H1 (cell line): ENCODE measurements at regions not wholly inside any gene's neighbourhood (a gene's known extent, or its start where the extent isn't known, plus 50 kb on each side); places are given as distances from the start of the nearest gene placed in this dataset.

Experiments
- CTCF ChIA-PET: fragments of 300-600 bp; sonication (Branson Sonifier 250); formaldehyde crosslinking; loops from one replicate; lab custom pipeline; 2021; ENCODE audit not compliant: partially characterized antibody; lab: Charles Lee
- POLR2A ChIA-PET: fragments of 300-600 bp; sonication (Branson Sonifier 250); formaldehyde crosslinking; loops from one replicate; lab custom pipeline; 2021; ENCODE audit warnings: inconsistent platforms; ENCODE audit not compliant: partially characterized antibody; lab: Charles Lee
- DNase-seq, 2 experiments: peaks; one replicate each; pipeline versions ENCODE4 v3.0.0 to v3.0.0-alpha.2; 2010 to 2022; ENCODE audit warnings: low spot score in 2 of 2, low read depth in 1 of 2, mixed read lengths in 1 of 2
- FAIRE-seq: peaks from 2 replicates; lab custom pipeline; 2011; peaks lifted over from hg19 to GRCh38; lab: Jason Lieb, UNC
- H2AFZ ChIP-seq: 2 replicates; pipeline ENCODE4 v1.8.1; 2012; ENCODE audit warnings: low read length, inconsistent platforms
- H2AK5ac ChIP-seq: 2 replicates; pipeline ENCODE4 v1.6.1; 2013; ENCODE audit warnings: low read depth, low read length
- H2BK120ac ChIP-seq: replicated peaks from 2 replicates; pipeline ENCODE3; 2013; ENCODE audit warnings: low read depth, low read length, inconsistent platforms
- H2BK12ac ChIP-seq: 2 replicates; pipeline ENCODE4 v1.6.1; 2013; ENCODE audit warnings: low read depth, low read length
- H2BK15ac ChIP-seq: 2 replicates; pipeline ENCODE4 v1.6.1; 2013; ENCODE audit warnings: low read length
- H2BK20ac ChIP-seq: 2 replicates; pipeline ENCODE4 v1.6.1; 2013; ENCODE audit warnings: low read length
- H2BK5ac ChIP-seq: 2 replicates; pipeline ENCODE4 v1.6.1; 2013; ENCODE audit warnings: low read depth, low read length
- H3K14ac ChIP-seq: 2 replicates; pipeline ENCODE4 v1.6.1; 2013; ENCODE audit warnings: inconsistent platforms; ENCODE audit not compliant: insufficient read length
- H3K18ac ChIP-seq: 2 replicates; pipeline ENCODE4 v1.6.1; 2013; ENCODE audit warnings: low read length; ENCODE audit errors: extremely low read depth
- H3K23ac ChIP-seq: 2 replicates; pipeline ENCODE4 v1.6.1; 2013; ENCODE audit warnings: inconsistent platforms; ENCODE audit not compliant: insufficient read length
- H3K23me2 ChIP-seq: 2 replicates; pipeline ENCODE4 v1.6.1; 2013; ENCODE audit warnings: low read depth, low read length
- H3K27ac ChIP-seq: 2 replicates; pipeline ENCODE4 v1.6.1; 2011; ENCODE audit warnings: low read depth, low read length, inconsistent platforms
- H3K27me3 ChIP-seq, 4 experiments: replicated peaks in 1 of 4; 1 replicate in 1 of 4; 2 replicates in 3 of 4; pipeline versions ENCODE4 v1.6.1 to v1.8.1; 2011 to 2013; ENCODE audit warnings: low read length in 3 of 4, mild to moderate bottlenecking in 3 of 4, inconsistent platforms in 2 of 4, mixed read lengths in 2 of 4, moderate library complexity in 1 of 4; ENCODE audit not compliant: control insufficient read depth in 3 of 4, insufficient read depth in 3 of 4; ENCODE audit errors: extremely low read depth in 1 of 4
- H3K36me3 ChIP-seq, 4 experiments: 2 replicates each; pipeline versions ENCODE4 v1.6.1 to v1.8.1; 2011 to 2013; ENCODE audit warnings: mild to moderate bottlenecking in 4 of 4, low read length in 3 of 4, moderate library complexity in 2 of 4, control low read depth in 1 of 4, inconsistent platforms in 1 of 4; ENCODE audit not compliant: insufficient read depth in 4 of 4, control insufficient read depth in 2 of 4
- H3K4ac ChIP-seq: replicated peaks from 2 replicates; pipeline ENCODE3; 2013; ENCODE audit warnings: low read length, low read depth, mixed read lengths, inconsistent platforms; ENCODE audit not compliant: insufficient read length
- H3K4me1 ChIP-seq, 4 experiments: replicated peaks in 1 of 4; 1 replicate in 1 of 4; 2 replicates in 3 of 4; pipeline versions ENCODE4 v1.6.1 to v1.8.1; 2011 to 2013; ENCODE audit warnings: low read length in 3 of 4, inconsistent platforms in 2 of 4, mixed read lengths in 1 of 4; ENCODE audit not compliant: insufficient read depth in 4 of 4, control insufficient read depth in 3 of 4
- H3K4me2 ChIP-seq, 2 experiments: 2 replicates each; pipeline versions ENCODE4 v1.6.1 to v1.8.1; 2011 to 2013; ENCODE audit warnings: low read depth in 2 of 2, low read length in 2 of 2, control low read depth in 1 of 2, inconsistent platforms in 1 of 2, mild to moderate bottlenecking in 1 of 2; ENCODE audit not compliant: insufficient read depth in 1 of 2
- H3K4me3 ChIP-seq, 4 experiments: fragments of 200-600, 300-600 bp in 1 of 4; sonication (generic), shearing (Covaris generic), sonication (Bioruptor Twin) in 1 of 4; 2 replicates each; pipeline versions ENCODE4 v1.5.1 to v1.8.1; 2011 to 2016; ENCODE audit warnings: low read length in 4 of 4, low read depth in 3 of 4, control low read depth in 2 of 4, inconsistent platforms in 2 of 4, mild to moderate bottlenecking in 2 of 4, mixed read lengths in 1 of 4, moderate library complexity in 1 of 4; ENCODE audit not compliant: insufficient read depth in 2 of 4; ENCODE audit errors: extremely low read depth in 1 of 4
- H3K56ac ChIP-seq: replicated peaks from 2 replicates; pipeline ENCODE3; 2013; ENCODE audit warnings: low read depth, mild to moderate bottlenecking, mixed read lengths, low read length, inconsistent platforms; ENCODE audit not compliant: insufficient read length
- H3K79me1 ChIP-seq: 2 replicates; pipeline ENCODE4 v1.6.1; 2013; ENCODE audit warnings: low read depth, low read length, control low read depth
- H3K79me2 ChIP-seq, 2 experiments: 2 replicates each; pipeline versions ENCODE4 v1.6.1 to v1.8.1; 2012 to 2013; ENCODE audit warnings: low read length in 2 of 2, mild to moderate bottlenecking in 2 of 2, inconsistent platforms in 1 of 2; ENCODE audit not compliant: insufficient read depth in 2 of 2, control insufficient read depth in 1 of 2
- H3K9ac ChIP-seq, 4 experiments: replicated peaks in 1 of 4; 1 replicate in 1 of 4; 2 replicates in 3 of 4; pipeline versions ENCODE4 v1.6.1 to v1.8.1; 2011 to 2013; ENCODE audit warnings: low read depth in 3 of 4, low read length in 3 of 4, control low read depth in 2 of 4, mild to moderate bottlenecking in 2 of 4, moderate library complexity in 2 of 4, inconsistent platforms in 1 of 4; ENCODE audit errors: extremely low read depth in 1 of 4
- H3K9me3 ChIP-seq, 2 experiments: 2 replicates each; pipeline versions ENCODE4 v1.6.1 to v1.8.1; 2012 to 2013; ENCODE audit warnings: mild to moderate bottlenecking in 2 of 2, moderate library complexity in 2 of 2, control low read depth in 1 of 2, inconsistent platforms in 1 of 2, low read depth in 1 of 2, low read length in 1 of 2, mixed read lengths in 1 of 2; ENCODE audit not compliant: insufficient read depth in 2 of 2
- H4K20me1 ChIP-seq, 2 experiments: replicated peaks in 1 of 2; 2 replicates each; pipeline versions ENCODE3 to v1.8.1; 2011 to 2013; ENCODE audit warnings: inconsistent platforms in 2 of 2, low read length in 2 of 2, mild to moderate bottlenecking in 1 of 2; ENCODE audit not compliant: insufficient read depth in 2 of 2, control insufficient read depth in 1 of 2
- H4K5ac ChIP-seq: 2 replicates; pipeline ENCODE4 v1.6.1; 2013; ENCODE audit warnings: low read length, low read depth, mixed read lengths, inconsistent platforms; ENCODE audit not compliant: insufficient read length
- H4K8ac ChIP-seq: 2 replicates; pipeline ENCODE4 v1.8.0; 2013; ENCODE audit warnings: mild to moderate bottlenecking, moderate library complexity, low read length, inconsistent platforms; ENCODE audit not compliant: insufficient read depth; ENCODE audit errors: extremely low read depth
- H4K91ac ChIP-seq: replicated peaks from 2 replicates; pipeline ENCODE3; 2013; ENCODE audit warnings: low read length, mixed read lengths, inconsistent platforms; ENCODE audit not compliant: insufficient read length
- BRCA1 ChIP-seq: IDR thresholded peaks from 2 replicates; pipeline ENCODE4 v1.6.1; 2012; ENCODE audit warnings: low read depth, low read length, improper control_type of control experiment
- EZH2 ChIP-seq: fragments of 200-600 bp; sonication (generic); IDR thresholded peaks from 2 replicates; pipeline ENCODE4 v1.7.1; 2012; ENCODE audit warnings: low read depth, mild to moderate bottlenecking, moderate library complexity, low read length, inconsistent platforms; ENCODE audit not compliant: severe bottlenecking
- JUN ChIP-seq: IDR thresholded peaks from 2 replicates; pipeline ENCODE4 v1.6.1; 2011; ENCODE audit warnings: low read depth, mild to moderate bottlenecking, improper control_type of control experiment, low read length
- KDM1A ChIP-seq: fragments of 200-600, 300-600 bp; sonication (generic); IDR thresholded peaks from 2 replicates; pipeline ENCODE4 v1.7.1; 2016; ENCODE audit warnings: mild to moderate bottlenecking, low read length, borderline replicate concordance
- MAFK ChIP-seq: IDR thresholded peaks from 2 replicates; pipeline ENCODE4 v1.6.1; 2012; ENCODE audit warnings: low read depth, mild to moderate bottlenecking, improper control_type of control experiment, low read length
- POLR2AphosphoS5 ChIP-seq: IDR thresholded peaks from 2 replicates; pipeline ENCODE4 v1.6.1; 2011; ENCODE audit warnings: low read depth, low read length
- SP4 ChIP-seq: IDR thresholded peaks from 2 replicates; pipeline ENCODE4 v1.6.1; 2012; ENCODE audit warnings: low read length, inconsistent platforms
- SRF ChIP-seq: IDR thresholded peaks from 2 replicates; pipeline ENCODE4 v1.6.1; 2011; ENCODE audit warnings: mild to moderate bottlenecking, low read depth, low read length, moderate library complexity
- YY1 ChIP-seq: IDR thresholded peaks from 2 replicates; pipeline ENCODE4 v1.6.1; 2011; ENCODE audit warnings: low read depth, mild to moderate bottlenecking, low read length
- WGBS, 2 experiments: shearing (Covaris generic) in 1 of 2; methylation state at CpG; one replicate each; pipeline versions ENCODE4 v1.1.6 to v1.1.7; 2013 to 2015; ENCODE audit warnings: low lambda C conversion rate in 2 of 2, mixed read lengths in 2 of 2, inconsistent platforms in 1 of 2, low coverage in 1 of 2, missing lambda C conversion rate in 1 of 2; ENCODE audit not compliant: insufficient replicate concordance in 2 of 2, insufficient coverage in 1 of 2, insufficient read length in 1 of 2; ENCODE audit errors: extremely low coverage in 1 of 2, missing lambda C conversion rate in 1 of 2; 5-methylcytosine and 5-hydroxymethylcytosine counted together
- TF ChIP-seq, protein P1 (sequence below): IDR thresholded peaks from 2 replicates; pipeline ENCODE4 v1.6.1; 2011; ENCODE audit warnings: low read length, improper control_type of control experiment
- TF ChIP-seq, protein P2 (sequence below): IDR thresholded peaks from 2 replicates; pipeline ENCODE4 v1.6.1; 2012; ENCODE audit warnings: inconsistent platforms
- TF ChIP-seq, protein P3 (sequence below): IDR thresholded peaks from 2 replicates; pipeline ENCODE4 v1.6.1; 2012; ENCODE audit warnings: inconsistent platforms

DNA sequence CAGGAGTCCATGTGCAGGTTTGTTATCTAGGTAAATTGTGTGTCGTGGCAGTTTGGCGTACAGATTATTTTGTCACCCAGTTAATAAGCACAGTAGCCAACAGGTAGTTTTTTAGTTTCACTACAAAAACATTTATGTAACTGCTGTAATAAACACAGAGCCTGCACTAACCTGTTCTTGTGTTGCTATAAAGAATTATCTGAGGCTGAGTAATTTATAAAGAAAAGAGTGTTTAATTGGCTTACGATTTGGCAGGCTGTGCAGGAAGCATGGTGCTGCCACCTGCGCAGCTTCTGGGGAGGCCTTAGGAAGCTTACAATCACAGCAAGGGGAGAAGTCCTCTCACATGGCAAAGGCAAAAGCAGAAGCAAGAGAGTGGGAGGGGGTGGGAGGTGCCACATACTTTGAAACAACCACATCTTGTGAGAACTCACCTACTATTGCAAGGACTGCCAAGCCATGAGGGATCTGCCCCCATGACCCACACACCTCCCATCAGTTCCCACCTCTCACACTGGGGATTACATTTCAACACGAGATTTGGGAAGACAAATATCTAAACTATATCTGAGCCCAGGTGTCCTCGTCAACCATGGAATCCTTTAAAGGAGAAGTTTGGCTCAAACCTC is 266.4 kb upstream of the GRIP1 start:
- Histone ChIP-seq H3K4me1 (peaks cover 0 to 13% (median 2%) of the 10 kb centered on the region in 4 experiments; a peak in 2 of 7 replicates), H3K23ac (no peak overlapping the region), H2BK15ac (no peak overlapping the region), H3K9me3 (no peaks in the 10 kb centered on the region), H3K9ac (no peak overlapping the region), H4K8ac (no peak overlapping the region), H2BK120ac (no peak overlapping the region), H4K91ac (no peak overlapping the region), H3K18ac (no peak overlapping the region), H3K79me2 (no peaks in the 10 kb centered on the region; a peak in 1 of 4 replicates), H3K4ac (no peak overlapping the region), H2BK5ac (no peak overlapping the region), H3K79me1 (no peaks in the 10 kb centered on the region), H4K20me1 (no peaks in the 10 kb centered on the region), H2BK20ac (no peak overlapping the region), H2AFZ (no peak overlapping the region), H3K36me3 (no peaks in the 10 kb centered on the region), H2BK12ac (no peak overlapping the region), H3K23me2 (no peaks in the 10 kb centered on the region), H3K56ac (no peak overlapping the region), H3K27ac (no peak overlapping the region), H3K27me3 (no peaks in the 10 kb centered on the region), H2AK5ac (no peak overlapping the region), H4K5ac (no peak overlapping the region), H3K4me3 (no peak overlapping the region), H3K14ac (no peak overlapping the region), H3K4me2 (no peak overlapping the region)
- POLR2A ChIA-PET, result interaction anchor here (0.9 kb wide), 1 partner anchor 324 kb away, joined by 3 read pairs; the partner anchor contains the start of gene CAND1
- no peak for DNase-seq
- 84% methylated on average over 6 of the region's 6 CpGs; no CpG with 5 or more reads in 1 of the 2 experiments for WGBS, 2 experiments
- CTCF ChIA-PET, result interaction anchor here (0.7 to 1.2 kb wide), 4 partner anchors 9 to 639 kb away, joined by 3 read pairs; no protein-coding TSS in a partner anchor
- FAIRE-seq, result no peak
- TF ChIP-seq MAFK, result no peak
- TF ChIP-seq EZH2, result no peak
- no peak for TF ChIP-seq JUN
- no peak for TF ChIP-seq KDM1A
- no peak for TF ChIP-seq BRCA1
- TF ChIP-seq, protein P1, sequence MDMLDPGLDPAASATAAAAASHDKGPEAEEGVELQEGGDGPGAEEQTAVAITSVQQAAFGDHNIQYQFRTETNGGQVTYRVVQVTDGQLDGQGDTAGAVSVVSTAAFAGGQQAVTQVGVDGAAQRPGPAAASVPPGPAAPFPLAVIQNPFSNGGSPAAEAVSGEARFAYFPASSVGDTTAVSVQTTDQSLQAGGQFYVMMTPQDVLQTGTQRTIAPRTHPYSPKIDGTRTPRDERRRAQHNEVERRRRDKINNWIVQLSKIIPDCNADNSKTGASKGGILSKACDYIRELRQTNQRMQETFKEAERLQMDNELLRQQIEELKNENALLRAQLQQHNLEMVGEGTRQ, result no peak
- TF ChIP-seq SP4, result no peak
- no peak for TF ChIP-seq SRF
- TF ChIP-seq, protein P2, sequence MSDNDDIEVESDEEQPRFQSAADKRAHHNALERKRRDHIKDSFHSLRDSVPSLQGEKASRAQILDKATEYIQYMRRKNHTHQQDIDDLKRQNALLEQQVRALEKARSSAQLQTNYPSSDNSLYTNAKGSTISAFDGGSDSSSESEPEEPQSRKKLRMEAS, result no peak
- TF ChIP-seq YY1, result no peak
- TF ChIP-seq, protein P3, sequence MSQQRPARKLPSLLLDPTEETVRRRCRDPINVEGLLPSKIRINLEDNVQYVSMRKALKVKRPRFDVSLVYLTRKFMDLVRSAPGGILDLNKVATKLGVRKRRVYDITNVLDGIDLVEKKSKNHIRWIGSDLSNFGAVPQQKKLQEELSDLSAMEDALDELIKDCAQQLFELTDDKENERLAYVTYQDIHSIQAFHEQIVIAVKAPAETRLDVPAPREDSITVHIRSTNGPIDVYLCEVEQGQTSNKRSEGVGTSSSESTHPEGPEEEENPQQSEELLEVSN, result no peak
- TF ChIP-seq POLR2AphosphoS5, result no peak
